MM.1S (cell line): ENCODE measurements at regions not wholly inside any gene's neighbourhood (a gene's known extent, or its start where the extent isn't known, plus 50 kb on each side); places are given as distances from the start of the nearest gene placed in this dataset.

Experiments
- DNase-seq: peaks from one replicate; pipeline ENCODE4 v3.0.0-alpha.2; 2015
- H2AFZ ChIP-seq: fragments of 300-600 bp; sonication (generic); 2 replicates; pipeline ENCODE4 v1.6.0; 2016; ENCODE audit warnings: antibody characterized with exemption, low read length
- H3F3A ChIP-seq: fragments of 300-600 bp; sonication (generic); 2 replicates; pipeline ENCODE4 v1.6.1; 2016; ENCODE audit warnings: mild to moderate bottlenecking, antibody characterized with exemption, low read length, moderate library complexity, mixed read lengths; ENCODE audit not compliant: insufficient read depth
- H3K27ac ChIP-seq: fragments of 300-600 bp; sonication (generic); 2 replicates; pipeline ENCODE4 v1.5.1; 2016; ENCODE audit warnings: mild to moderate bottlenecking, low read length
- H3K27me3 ChIP-seq: fragments of 300-600 bp; sonication (generic); replicated peaks from 2 replicates; pipeline ENCODE4 v1.6.0; 2016; ENCODE audit warnings: low read length; ENCODE audit not compliant: insufficient read depth
- H3K36me3 ChIP-seq: fragments of 300-600 bp; sonication (generic); replicated peaks from 2 replicates; pipeline ENCODE4 v1.6.1; 2016; ENCODE audit warnings: mild to moderate bottlenecking, low read length, mixed read lengths; ENCODE audit not compliant: insufficient read depth
- H3K4me1 ChIP-seq: fragments of 300-600 bp; sonication (generic); 2 replicates; pipeline ENCODE4 v1.6.1; 2016; ENCODE audit warnings: low read length, mixed read lengths
- H3K4me2 ChIP-seq: fragments of 300-600 bp; sonication (generic); 2 replicates; pipeline ENCODE4 v1.6.0; 2016; ENCODE audit warnings: low read depth, low read length
- H3K4me3 ChIP-seq: fragments of 300-600 bp; sonication (generic); 2 replicates; pipeline ENCODE4 v1.5.1; 2016; ENCODE audit warnings: low read length, mixed read lengths
- H3K79me2 ChIP-seq: fragments of 300-600 bp; sonication (generic); 2 replicates; pipeline ENCODE4 v1.6.1; 2016; ENCODE audit warnings: mixed run types, low read length, mixed read lengths
- H3K9ac ChIP-seq: fragments of 300-600 bp; sonication (generic); 2 replicates; pipeline ENCODE4 v1.6.1; 2016; ENCODE audit warnings: low read length, mixed read lengths
- H3K9me2 ChIP-seq: fragments of 300-600 bp; sonication (generic); replicated peaks from 2 replicates; pipeline ENCODE4 v1.6.1; 2016; ENCODE audit warnings: mild to moderate bottlenecking, low read length, mixed read lengths; ENCODE audit not compliant: insufficient read depth
- H3K9me3 ChIP-seq: fragments of 300-600 bp; sonication (generic); replicated peaks from 2 replicates; pipeline ENCODE4 v1.6.1; 2016; ENCODE audit warnings: mild to moderate bottlenecking, low read length, mixed read lengths; ENCODE audit not compliant: insufficient read depth
- H4K20me1 ChIP-seq: fragments of 300-600 bp; sonication (generic); 2 replicates; pipeline ENCODE4 v1.6.1; 2016; ENCODE audit warnings: mild to moderate bottlenecking, low read length, moderate library complexity, mixed read lengths; ENCODE audit not compliant: insufficient read depth
- CTCF ChIP-seq: fragments of 300-600 bp; sonication (generic); IDR thresholded peaks from 2 replicates; pipeline ENCODE4 v1.5.1; 2016; ENCODE audit warnings: antibody characterized with exemption, low read length, mixed read lengths
- EZH2 ChIP-seq: fragments of 300-600 bp; sonication (generic); optimal IDR thresholded peaks from 2 replicates; pipeline ENCODE3; 2017; ENCODE audit warnings: low read depth, mild to moderate bottlenecking, antibody characterized with exemption, low read length, mixed read lengths
- EZH2phosphoT487 ChIP-seq: fragments of 300-600 bp; sonication (generic); IDR thresholded peaks from 2 replicates; pipeline ENCODE4 v1.6.1; 2018; ENCODE audit warnings: antibody characterized with exemption, low read length

DNA sequence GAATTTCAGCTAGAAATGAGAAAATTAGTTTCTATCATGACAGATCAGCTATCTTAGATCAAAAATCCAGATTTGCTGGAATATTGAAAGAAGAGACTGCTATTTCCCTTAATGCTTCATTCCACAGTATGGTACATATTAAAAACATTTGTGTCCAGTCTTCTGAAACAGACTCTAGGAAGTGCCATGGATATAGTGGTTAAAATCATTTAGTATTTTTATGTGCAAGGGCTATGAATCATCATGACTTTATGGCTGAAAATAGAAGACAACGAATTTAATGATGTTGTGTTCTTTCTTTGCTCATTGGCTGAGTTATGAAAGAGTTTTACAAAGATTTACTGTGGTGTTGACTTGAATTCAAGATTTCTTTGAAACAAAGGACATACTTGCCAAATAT, 146.6 kb downstream of the ANKRD60 start:
- Histone ChIP-seq H3K27me3 (peaks cover 81% of the 10 kb centered on the region), H2AFZ (no peak overlapping the region), H3K79me2 (no peaks in the 10 kb centered on the region), H4K20me1 (no peaks in the 10 kb centered on the region), H3F3A (no peaks in the 10 kb centered on the region), H3K36me3 (no peaks in the 10 kb centered on the region), H3K9me3 (no peaks in the 10 kb centered on the region), H3K9ac (no peak overlapping the region), H3K9me2 (no peaks in the 10 kb centered on the region), H3K4me1 (no peaks in the 10 kb centered on the region), H3K4me3 (no peak overlapping the region), H3K4me2 (no peak overlapping the region), H3K27ac (no peak overlapping the region)
- no peak for DNase-seq
- TF ChIP-seq EZH2phosphoT487, result no peak
- no peak for TF ChIP-seq EZH2
- no peak for TF ChIP-seq CTCF

GRCh38 chr20:58078741-58079522, 149.5 kb downstream of the ANKRD60 start:
- Histone ChIP-seq H3F3A (no peaks in the 10 kb centered on the region), H3K36me3 (no peaks in the 10 kb centered on the region), H3K9me2 (no peaks in the 10 kb centered on the region), H3K27me3 (peaks cover 86% of the 10 kb centered on the region), H3K4me3 (no peak overlapping the region), H3K9ac (no peak overlapping the region), H4K20me1 (no peaks in the 10 kb centered on the region), H2AFZ (no peak overlapping the region), H3K9me3 (no peaks in the 10 kb centered on the region), H3K4me2 (no peak overlapping the region), H3K79me2 (no peaks in the 10 kb centered on the region), H3K27ac (no peak overlapping the region), H3K4me1 (no peaks in the 10 kb centered on the region)
- TF ChIP-seq EZH2 (no peak), EZH2phosphoT487 (no peak), CTCF (no peak)
- no peak for DNase-seq

DNA sequence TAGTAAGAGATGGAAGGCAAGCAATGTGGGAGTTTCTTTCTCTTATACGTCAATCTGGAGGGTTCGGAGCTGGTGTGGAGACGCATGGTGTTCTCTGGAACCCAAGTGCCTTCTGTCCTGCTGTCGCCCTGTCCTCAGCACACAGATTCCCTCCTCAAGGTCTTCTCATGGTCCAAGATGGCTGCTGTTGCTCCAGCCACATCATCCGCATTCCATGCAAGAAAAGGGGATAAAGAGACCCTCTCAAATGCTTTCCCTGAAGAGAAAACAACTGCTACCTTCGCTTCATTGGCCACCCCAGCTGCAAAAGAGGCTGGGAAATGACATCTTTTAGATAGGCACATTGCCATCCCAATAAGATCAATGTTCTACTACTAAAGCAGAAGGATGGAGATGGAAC, 151.2 kb downstream of the ANKRD60 start:
- H3K27me3 ChIP-seq, result peaks cover 86% of the 10 kb centered on the region
- no peak for DNase-seq
- H2AFZ ChIP-seq, result no peak overlapping the region
- H3K4me1 ChIP-seq, result no peaks in the 10 kb centered on the region
- no peak overlapping the region for H3K9ac ChIP-seq
- H3K79me2 ChIP-seq, result no peaks in the 10 kb centered on the region
- no peaks in the 10 kb centered on the region for H3K36me3 ChIP-seq
- no peak overlapping the region for H3K4me2 ChIP-seq
- H4K20me1 ChIP-seq, result no peaks in the 10 kb centered on the region
- H3K9me3 ChIP-seq, result no peaks in the 10 kb centered on the region
- H3K27ac ChIP-seq, result no peak overlapping the region
- no peaks in the 10 kb centered on the region for H3K9me2 ChIP-seq
- H3F3A ChIP-seq, result no peaks in the 10 kb centered on the region
- TF ChIP-seq CTCF, result no peak
- no peak for TF ChIP-seq EZH2phosphoT487
- no peak for TF ChIP-seq EZH2
- no peak overlapping the region for H3K4me3 ChIP-seq
